CD4-positive, alpha-beta T cell (primary cell): ENCODE measurements at regions not wholly inside any gene's neighbourhood (a gene's known extent, or its start where the extent isn't known, plus 50 kb on each side); places are given as distances from the start of the nearest gene placed in this dataset.

ENCODE experiments used
- ATAC-seq: fragments of 200-7000 bp; cut with Tn5 transposase; one replicate; pipeline ENCODE4 v1.10.0; 2022; ENCODE audit warnings: mild to moderate bottlenecking; ENCODE audit not compliant: poor library complexity
- CTCF ChIA-PET: fragments of 350-600 bp; sonication (Branson Sonifier 250); formaldehyde crosslinking; loops from one replicate; lab custom pipeline; 2021; ENCODE audit warnings: antibody characterized with exemption, inconsistent platforms; lab: Charles Lee
- POLR2A ChIA-PET: fragments of 350-600 bp; sonication (Branson Sonifier 250); formaldehyde crosslinking; loops from one replicate; lab custom pipeline; 2021; ENCODE audit warnings: antibody characterized with exemption, inconsistent platforms; lab: Charles Lee
- DNase-seq, 14 experiments: peaks; one replicate each; pipeline ENCODE4 v3.0.0-alpha.2; 2013 to 2020; ENCODE audit warnings: mixed read lengths in 2 of 14
- H3K27ac ChIP-seq, 2 donors: one replicate each; pipeline versions ENCODE4 v1.5.1 to v1.7.0; 2013; ENCODE audit warnings: low read length in 2 of 2, low read depth in 1 of 2, mild to moderate bottlenecking in 1 of 2
- H3K27me3 ChIP-seq, 2 experiments: 1 replicate in 1 of 2; 2 replicates in 1 of 2; pipeline versions ENCODE4 v1.6.1 to v1.7.0; 2013; ENCODE audit warnings: low read length in 2 of 2, control low read depth in 1 of 2, mild to moderate bottlenecking in 1 of 2, moderate library complexity in 1 of 2; ENCODE audit not compliant: insufficient read depth in 2 of 2, control insufficient read depth in 1 of 2
- H3K36me3 ChIP-seq: one replicate; pipeline ENCODE4 v1.6.1; 2013; ENCODE audit warnings: low read length, control low read depth; ENCODE audit not compliant: insufficient read depth
- H3K4me1 ChIP-seq: one replicate; pipeline ENCODE4 v1.6.1; 2013; ENCODE audit warnings: low read length, control low read depth; ENCODE audit not compliant: insufficient read depth
- H3K4me3 ChIP-seq: one replicate; pipeline ENCODE4 v1.5.1; 2013; ENCODE audit warnings: mild to moderate bottlenecking, low read length, moderate library complexity
- H3K9me3 ChIP-seq, 2 experiments: 1 replicate in 1 of 2; 2 replicates in 1 of 2; pipeline versions ENCODE4 v1.6.1 to v1.7.0; 2013; ENCODE audit warnings: low read length in 2 of 2, mild to moderate bottlenecking in 2 of 2, control low read depth in 1 of 2, moderate library complexity in 1 of 2; ENCODE audit not compliant: control insufficient read depth in 1 of 2, insufficient read depth in 1 of 2
- H3K27ac Mint-ChIP-seq: one replicate; pipeline ENCODE4 v1.8.0; 2020; ENCODE audit warnings: mixed read lengths
- H3K27me3 Mint-ChIP-seq: one replicate; pipeline ENCODE4 v1.8.0; 2021; ENCODE audit warnings: mixed read lengths
- H3K36me3 Mint-ChIP-seq: one replicate; pipeline ENCODE4 v1.8.0; 2021; ENCODE audit warnings: low read depth, mixed read lengths
- H3K4me1 Mint-ChIP-seq: one replicate; pipeline ENCODE4 v1.8.0; 2021; ENCODE audit warnings: low read depth, mixed read lengths
- H3K4me3 Mint-ChIP-seq: one replicate; pipeline ENCODE4 v1.8.0; 2020; ENCODE audit warnings: mild to moderate bottlenecking, mixed read lengths
- H3K9me3 Mint-ChIP-seq: one replicate; pipeline ENCODE4 v1.8.0; 2020; ENCODE audit warnings: mixed read lengths
- intact Hi-C, 2 experiments: fragments of 100-400 bp; cut with DNase I in 1 of 2; cut with micrococcal nuclease in 1 of 2; formaldehyde crosslinking; loops; one replicate each; pipeline versions ENCODE4 v1.15.1 to v1.9.0; 2023 to 2025; cut with DNase I, micrococcal nuclease
- TF ChIP-seq, protein P1 (sequence below): fragments of 200-600 bp; IDR thresholded peaks from one replicate; pipeline ENCODE4 v1.8.0; 2022; ENCODE audit warnings: antibody characterized with exemption, mild to moderate bottlenecking

- H3K4me1 ChIP-seq, result no peaks in the 10 kb centered on the region
- H3K36me3 Mint-ChIP-seq, result no peaks in the 10 kb centered on the region
- no peaks in the 10 kb centered on the region for H3K36me3 ChIP-seq
- H3K27ac ChIP-seq, result no peak overlapping the region
- no peak overlapping the region for H3K4me3 ChIP-seq
- H3K27me3 ChIP-seq, result no peaks in the 10 kb centered on the region
- H3K27ac Mint-ChIP-seq, result no peak overlapping the region
- DNase-seq (no peak), ATAC-seq (no peak)
- H3K27me3 Mint-ChIP-seq, result peaks cover 22% of the 10 kb centered on the region
- ChIA-PET POLR2A (no interaction called here), CTCF (no interaction called here)
- H3K4me3 Mint-ChIP-seq, result no peak overlapping the region
- no peaks in the 10 kb centered on the region for H3K9me3 Mint-ChIP-seq
- intact Hi-C loops, result no loop called here
- no peaks in the 10 kb centered on the region for H3K4me1 Mint-ChIP-seq
- peaks cover 0 to 8% of the 10 kb centered on the region in 2 experiments for H3K9me3 ChIP-seq
- TF ChIP-seq, protein P1, sequence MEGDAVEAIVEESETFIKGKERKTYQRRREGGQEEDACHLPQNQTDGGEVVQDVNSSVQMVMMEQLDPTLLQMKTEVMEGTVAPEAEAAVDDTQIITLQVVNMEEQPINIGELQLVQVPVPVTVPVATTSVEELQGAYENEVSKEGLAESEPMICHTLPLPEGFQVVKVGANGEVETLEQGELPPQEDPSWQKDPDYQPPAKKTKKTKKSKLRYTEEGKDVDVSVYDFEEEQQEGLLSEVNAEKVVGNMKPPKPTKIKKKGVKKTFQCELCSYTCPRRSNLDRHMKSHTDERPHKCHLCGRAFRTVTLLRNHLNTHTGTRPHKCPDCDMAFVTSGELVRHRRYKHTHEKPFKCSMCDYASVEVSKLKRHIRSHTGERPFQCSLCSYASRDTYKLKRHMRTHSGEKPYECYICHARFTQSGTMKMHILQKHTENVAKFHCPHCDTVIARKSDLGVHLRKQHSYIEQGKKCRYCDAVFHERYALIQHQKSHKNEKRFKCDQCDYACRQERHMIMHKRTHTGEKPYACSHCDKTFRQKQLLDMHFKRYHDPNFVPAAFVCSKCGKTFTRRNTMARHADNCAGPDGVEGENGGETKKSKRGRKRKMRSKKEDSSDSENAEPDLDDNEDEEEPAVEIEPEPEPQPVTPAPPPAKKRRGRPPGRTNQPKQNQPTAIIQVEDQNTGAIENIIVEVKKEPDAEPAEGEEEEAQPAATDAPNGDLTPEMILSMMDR, result no peak
Observed at GRCh38 chr9:79196606-79197005, 375.2 kb upstream of the TLE4 start.

DNA sequence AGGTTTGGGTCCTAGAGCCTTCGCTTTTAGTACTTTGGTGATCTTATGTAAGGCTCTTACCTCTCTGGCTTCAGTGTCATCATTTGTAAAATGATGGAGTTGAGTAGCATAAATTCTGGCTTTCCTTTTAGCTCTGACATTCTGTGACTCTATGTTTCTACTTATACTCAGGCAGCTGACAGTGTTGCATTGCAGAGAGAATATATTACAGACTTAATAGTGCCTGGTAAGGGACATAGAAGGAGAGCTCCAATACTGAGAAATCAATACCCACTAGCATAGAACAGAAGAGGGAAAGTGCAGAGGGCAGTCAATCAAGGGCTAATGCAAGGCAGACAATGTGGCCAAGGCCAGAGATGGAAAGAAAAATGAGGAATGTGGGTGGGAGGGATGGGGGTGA, 371.4 kb upstream of the TLE4 start:
- H3K9me3 ChIP-seq, result no peaks in the 10 kb centered on the region
- H3K36me3 ChIP-seq, result no peaks in the 10 kb centered on the region
- no peak overlapping the region for H3K4me3 ChIP-seq
- no peak overlapping the region for H3K27ac ChIP-seq
- TF ChIP-seq, protein P1, result no peak
- H3K27ac Mint-ChIP-seq, result no peak overlapping the region
- intact Hi-C loops, result no loop called here
- H3K4me1 Mint-ChIP-seq, result no peaks in the 10 kb centered on the region
- DNase-seq (no peak), ATAC-seq (no peak)
- H3K9me3 Mint-ChIP-seq, result no peaks in the 10 kb centered on the region
- H3K36me3 Mint-ChIP-seq, result no peaks in the 10 kb centered on the region
- H3K4me3 Mint-ChIP-seq, result no peak overlapping the region
- H3K27me3 Mint-ChIP-seq, result peaks cover 16% of the 10 kb centered on the region
- H3K4me1 ChIP-seq, result no peaks in the 10 kb centered on the region
- ChIA-PET CTCF (no interaction called here), POLR2A (no interaction called here)
- H3K27me3 ChIP-seq, result no peaks in the 10 kb centered on the region

- H3K4me1 ChIP-seq, result no peaks in the 10 kb centered on the region
- DNase-seq (no peak), ATAC-seq (no peak)
- H3K27ac ChIP-seq, result no peak overlapping the region
- no peaks in the 10 kb centered on the region for H3K36me3 Mint-ChIP-seq
- no peaks in the 10 kb centered on the region for H3K4me1 Mint-ChIP-seq
- no peaks in the 10 kb centered on the region for H3K9me3 Mint-ChIP-seq
- no peak overlapping the region for H3K4me3 ChIP-seq
- intact Hi-C loops, result no loop called here
- CTCF ChIA-PET, result no interaction called here
- POLR2A ChIA-PET, result no interaction called here
- H3K27ac Mint-ChIP-seq, result no peak overlapping the region
- H3K27me3 Mint-ChIP-seq, result peaks cover 13% of the 10 kb centered on the region
- no peaks in the 10 kb centered on the region for H3K27me3 ChIP-seq
- no peak overlapping the region for H3K4me3 Mint-ChIP-seq
- no peaks in the 10 kb centered on the region for H3K36me3 ChIP-seq
- H3K9me3 ChIP-seq, result no peaks in the 10 kb centered on the region
- TF ChIP-seq, protein P1, result no peak
Observed at GRCh38 chr9:79201636-79202035, 370.1 kb upstream of the TLE4 start.
